Liver (tissue), 8 donors: ENCODE measurements at regions not wholly inside any gene's neighbourhood (a gene's known extent, or its start where the extent isn't known, plus 50 kb on each side); places are given as distances from the start of the nearest gene placed in this dataset.

Experiments
- DNase-seq: peaks from one replicate; pipeline ENCODE4 v3.0.0-alpha.2; 2017; ENCODE audit warnings: low spot score
- H3K27ac ChIP-seq, 2 donors: one replicate each; pipeline ENCODE4 v1.7.0; 2013; ENCODE audit warnings: inconsistent platforms in 2 of 2, low read length in 2 of 2, control low read depth in 1 of 2, low read depth in 1 of 2, mild to moderate bottlenecking in 1 of 2
- H3K27me3 ChIP-seq, 4 donors: one replicate each; pipeline versions ENCODE4 v1.6.1 to v1.7.0; 2013; ENCODE audit warnings: low read length in 3 of 4, inconsistent platforms in 1 of 4, mild to moderate bottlenecking in 1 of 4, moderate library complexity in 1 of 4; ENCODE audit not compliant: control insufficient read depth in 4 of 4, insufficient read depth in 4 of 4
- H3K36me3 ChIP-seq, 4 donors: one replicate each; pipeline versions ENCODE4 v1.6.1 to v1.7.0; 2013; ENCODE audit warnings: low read length in 3 of 4, mild to moderate bottlenecking in 3 of 4, low read depth in 1 of 4, moderate library complexity in 1 of 4; ENCODE audit not compliant: control insufficient read depth in 4 of 4, insufficient read depth in 3 of 4
- H3K4me1 ChIP-seq, 4 donors: one replicate each; pipeline versions ENCODE4 v1.6.1 to v1.7.0; 2013; ENCODE audit warnings: low read length in 3 of 4, mild to moderate bottlenecking in 3 of 4, moderate library complexity in 1 of 4; ENCODE audit not compliant: control insufficient read depth in 4 of 4, insufficient read depth in 4 of 4
- H3K4me3 ChIP-seq, 3 donors: one replicate each; pipeline versions ENCODE4 v1.6.1 to v1.7.0; 2013; ENCODE audit warnings: low read length in 3 of 3, control low read depth in 1 of 3, low read depth in 1 of 3, mild to moderate bottlenecking in 1 of 3
- H3K9ac ChIP-seq, 2 donors: one replicate each; pipeline ENCODE4 v1.7.0; 2013; ENCODE audit warnings: low read length in 2 of 2, mild to moderate bottlenecking in 2 of 2, moderate library complexity in 2 of 2, control low read depth in 1 of 2, low read depth in 1 of 2
- H3K9me3 ChIP-seq, 4 donors: one replicate each; pipeline versions ENCODE4 v1.6.1 to v1.7.0; 2013; ENCODE audit warnings: low read length in 3 of 4; ENCODE audit not compliant: control insufficient read depth in 4 of 4
- ATF3 ChIP-seq: IDR thresholded peaks from 2 replicates; pipeline ENCODE4 v1.6.1; 2016; ENCODE audit warnings: antibody characterized with exemption
- FOXA1 ChIP-seq: IDR thresholded peaks from 2 replicates; pipeline ENCODE4 v1.6.1; 2016; ENCODE audit warnings: antibody characterized with exemption
- FOXA2 ChIP-seq: IDR thresholded peaks from 2 replicates; pipeline ENCODE4 v1.6.1; 2016; ENCODE audit warnings: antibody characterized with exemption
- HNF4A ChIP-seq, 2 donors: conservative IDR thresholded peaks; 2 replicates each; pipeline ENCODE4 v1.6.1; 2016; ENCODE audit warnings: antibody characterized with exemption in 2 of 2, mild to moderate bottlenecking in 2 of 2
- NR2F2 ChIP-seq: IDR thresholded peaks from 2 replicates; pipeline ENCODE4 v1.6.1; 2016; ENCODE audit warnings: antibody characterized with exemption
- RAD21 ChIP-seq, 2 donors: IDR thresholded peaks; 2 replicates each; pipeline ENCODE4 v1.6.1; 2016; ENCODE audit warnings: antibody characterized with exemption in 2 of 2, mild to moderate bottlenecking in 2 of 2
- SP1 ChIP-seq: IDR thresholded peaks from 2 replicates; pipeline ENCODE4 v1.6.1; 2018; ENCODE audit warnings: antibody characterized with exemption, mild to moderate bottlenecking
- TAF1 ChIP-seq: conservative IDR thresholded peaks from 2 replicates; pipeline ENCODE4 v1.6.1; 2016; ENCODE audit warnings: antibody characterized with exemption, mild to moderate bottlenecking
- ZBTB33 ChIP-seq: IDR thresholded peaks from 2 replicates; pipeline ENCODE4 v1.6.1; 2016; ENCODE audit warnings: antibody characterized with exemption
- WGBS: extraction: QIAGEN DNeasy Blood & Tissue Kit; methylation state at CpG from one replicate; pipeline ENCODE4 v1.1.7; 2013; 5-methylcytosine and 5-hydroxymethylcytosine counted together
- TF ChIP-seq, protein P1 (sequence below): IDR thresholded peaks from 2 replicates; pipeline ENCODE4 v1.6.1; 2016; ENCODE audit warnings: antibody characterized with exemption
- TF ChIP-seq, protein P2 (sequence below): fragments of 150-350 bp; IDR thresholded peaks from 2 replicates; pipeline ENCODE4 v1.5.1; 2017; ENCODE audit warnings: improper control_type of control experiment, low read depth, low read length; ENCODE audit not compliant: missing input control
- donor health status: healthy.
- donor health status: healthy.
- donor health status: healthy.
- donor health status: healthy.
- donor health status: healthy.

- Histone ChIP-seq H3K4me3 (no peak overlapping the region), H3K9me3 (no peaks in the 10 kb centered on the region), H3K9ac (no peak overlapping the region), H3K27me3 (no peaks in the 10 kb centered on the region), H3K27ac (no peak overlapping the region), H3K4me1 (no peaks in the 10 kb centered on the region), H3K36me3 (no peaks in the 10 kb centered on the region)
- WGBS, result 87% methylated on average over 1 of the region's 1 CpG
- no peak for TF ChIP-seq TAF1
- TF ChIP-seq, protein P1, sequence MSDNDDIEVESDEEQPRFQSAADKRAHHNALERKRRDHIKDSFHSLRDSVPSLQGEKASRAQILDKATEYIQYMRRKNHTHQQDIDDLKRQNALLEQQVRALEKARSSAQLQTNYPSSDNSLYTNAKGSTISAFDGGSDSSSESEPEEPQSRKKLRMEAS, result no peak
- no peak for TF ChIP-seq SP1
- DNase-seq, result no peak
Observed at GRCh38 chr11:11747570-11747969, 94.2 kb upstream of the USP47 start.

- no peaks in the 10 kb centered on the region for H3K36me3 ChIP-seq
- no peaks in the 10 kb centered on the region for H3K4me1 ChIP-seq
- H3K9ac ChIP-seq, result no peak overlapping the region
- H3K4me3 ChIP-seq, result no peak overlapping the region
- DNase-seq, result no peak
- TF ChIP-seq NR2F2 (no peak), TAF1 (no peak), FOXA1 (no peak), HNF4A (conservative IDR thresholded peaks at IDR 0.05) (no peak), ZBTB33 (no peak), FOXA2 (no peak), RAD21 (IDR thresholded peaks at IDR 0.05) (no peak)
- TF ChIP-seq, protein P2, sequence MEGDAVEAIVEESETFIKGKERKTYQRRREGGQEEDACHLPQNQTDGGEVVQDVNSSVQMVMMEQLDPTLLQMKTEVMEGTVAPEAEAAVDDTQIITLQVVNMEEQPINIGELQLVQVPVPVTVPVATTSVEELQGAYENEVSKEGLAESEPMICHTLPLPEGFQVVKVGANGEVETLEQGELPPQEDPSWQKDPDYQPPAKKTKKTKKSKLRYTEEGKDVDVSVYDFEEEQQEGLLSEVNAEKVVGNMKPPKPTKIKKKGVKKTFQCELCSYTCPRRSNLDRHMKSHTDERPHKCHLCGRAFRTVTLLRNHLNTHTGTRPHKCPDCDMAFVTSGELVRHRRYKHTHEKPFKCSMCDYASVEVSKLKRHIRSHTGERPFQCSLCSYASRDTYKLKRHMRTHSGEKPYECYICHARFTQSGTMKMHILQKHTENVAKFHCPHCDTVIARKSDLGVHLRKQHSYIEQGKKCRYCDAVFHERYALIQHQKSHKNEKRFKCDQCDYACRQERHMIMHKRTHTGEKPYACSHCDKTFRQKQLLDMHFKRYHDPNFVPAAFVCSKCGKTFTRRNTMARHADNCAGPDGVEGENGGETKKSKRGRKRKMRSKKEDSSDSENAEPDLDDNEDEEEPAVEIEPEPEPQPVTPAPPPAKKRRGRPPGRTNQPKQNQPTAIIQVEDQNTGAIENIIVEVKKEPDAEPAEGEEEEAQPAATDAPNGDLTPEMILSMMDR, result no peak
- H3K27ac ChIP-seq, result no peak overlapping the region
- H3K9me3 ChIP-seq, result no peaks in the 10 kb centered on the region
- 76% methylated on average over 1 of the region's 1 CpG for WGBS
- H3K27me3 ChIP-seq, result no peaks in the 10 kb centered on the region
Observed at GRCh38 chr11:11746449-11746848, 95.3 kb upstream of the USP47 start.

DNA sequence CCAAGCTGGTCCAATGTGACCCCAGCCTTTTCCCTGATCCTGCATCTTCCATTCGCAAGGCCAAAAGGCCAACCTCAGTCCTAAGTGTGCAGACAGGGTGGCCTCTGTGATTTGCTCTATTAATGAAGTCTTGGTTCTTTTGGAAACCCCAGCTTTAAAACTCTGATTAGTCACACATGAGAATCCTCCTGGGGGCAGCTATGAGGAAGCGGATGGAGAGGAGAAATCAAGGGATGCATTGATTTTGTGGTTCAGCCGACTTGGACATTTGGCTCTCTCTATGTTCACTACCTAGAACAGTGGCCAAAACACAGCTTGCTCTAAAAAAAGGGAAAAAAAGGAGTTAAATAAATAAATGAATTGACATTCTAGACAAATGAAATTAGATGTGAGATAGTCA lies 98.6 kb upstream of the USP47 start:
- Histone ChIP-seq H3K9ac (no peak overlapping the region), H3K4me3 (no peak overlapping the region), H3K36me3 (no peaks in the 10 kb centered on the region), H3K9me3 (no peaks in the 10 kb centered on the region), H3K27me3 (no peaks in the 10 kb centered on the region), H3K4me1 (no peaks in the 10 kb centered on the region), H3K27ac (no peak overlapping the region)
- no peak for TF ChIP-seq ATF3
- 90% methylated on average over 3 of the region's 3 CpGs for WGBS
- DNase-seq, result no peak
